ENCODE measurements at regions not wholly inside any gene's neighbourhood (a gene's known extent, or its start where the extent isn't known, plus 50 kb on each side); places are given as distances from the start of the nearest gene placed in this dataset.

DNA sequence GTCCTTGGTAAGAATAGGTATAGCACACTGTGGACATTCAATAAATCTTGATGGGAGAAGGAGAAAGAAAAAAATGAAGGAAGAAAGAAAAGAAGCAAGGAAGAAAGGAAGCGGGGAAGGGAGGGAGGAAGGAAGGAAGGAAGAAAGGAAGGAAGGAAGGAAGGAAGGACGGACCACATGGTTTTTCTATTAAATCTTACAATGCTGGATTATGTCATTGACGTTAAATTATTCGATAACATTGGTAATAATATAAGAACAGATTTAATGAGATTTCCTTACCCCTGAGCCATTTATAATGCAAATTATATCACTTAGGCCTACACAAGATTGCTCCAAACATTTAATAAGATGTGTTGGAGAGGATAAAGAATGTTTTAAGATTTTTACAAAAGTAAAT lies 124.9 kb upstream of the SYT1 start:
- TF ChIP-seq, protein P1, sequence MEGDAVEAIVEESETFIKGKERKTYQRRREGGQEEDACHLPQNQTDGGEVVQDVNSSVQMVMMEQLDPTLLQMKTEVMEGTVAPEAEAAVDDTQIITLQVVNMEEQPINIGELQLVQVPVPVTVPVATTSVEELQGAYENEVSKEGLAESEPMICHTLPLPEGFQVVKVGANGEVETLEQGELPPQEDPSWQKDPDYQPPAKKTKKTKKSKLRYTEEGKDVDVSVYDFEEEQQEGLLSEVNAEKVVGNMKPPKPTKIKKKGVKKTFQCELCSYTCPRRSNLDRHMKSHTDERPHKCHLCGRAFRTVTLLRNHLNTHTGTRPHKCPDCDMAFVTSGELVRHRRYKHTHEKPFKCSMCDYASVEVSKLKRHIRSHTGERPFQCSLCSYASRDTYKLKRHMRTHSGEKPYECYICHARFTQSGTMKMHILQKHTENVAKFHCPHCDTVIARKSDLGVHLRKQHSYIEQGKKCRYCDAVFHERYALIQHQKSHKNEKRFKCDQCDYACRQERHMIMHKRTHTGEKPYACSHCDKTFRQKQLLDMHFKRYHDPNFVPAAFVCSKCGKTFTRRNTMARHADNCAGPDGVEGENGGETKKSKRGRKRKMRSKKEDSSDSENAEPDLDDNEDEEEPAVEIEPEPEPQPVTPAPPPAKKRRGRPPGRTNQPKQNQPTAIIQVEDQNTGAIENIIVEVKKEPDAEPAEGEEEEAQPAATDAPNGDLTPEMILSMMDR (IDR thresholded peaks at IDR 0.05; ENCODE audit: poor library complexity), result no peak
- TF ChIP-seq EZH2 (IDR thresholded peaks at IDR 0.05; ENCODE audit: borderline replicate concordance) (no peak), EZH2phosphoT487 (IDR thresholded peaks at IDR 0.05; ENCODE audit: low read depth, severe bottlenecking, unreplicated experiment) (no peak)

Measured in hepatocyte (in vitro differentiated cells).